CD4-positive, alpha-beta T cell (primary cell): ENCODE measurements at regions not wholly inside any gene's neighbourhood (a gene's known extent, or its start where the extent isn't known, plus 50 kb on each side); places are given as distances from the start of the nearest gene placed in this dataset.

Source experiments
- ATAC-seq: fragments of 200-7000 bp; cut with Tn5 transposase; one replicate; pipeline ENCODE4 v1.10.0; 2022; ENCODE audit warnings: mild to moderate bottlenecking; ENCODE audit not compliant: poor library complexity
- CTCF ChIA-PET: fragments of 350-600 bp; sonication (Branson Sonifier 250); formaldehyde crosslinking; loops from one replicate; lab custom pipeline; 2021; ENCODE audit warnings: antibody characterized with exemption, inconsistent platforms; lab: Charles Lee
- POLR2A ChIA-PET: fragments of 350-600 bp; sonication (Branson Sonifier 250); formaldehyde crosslinking; loops from one replicate; lab custom pipeline; 2021; ENCODE audit warnings: antibody characterized with exemption, inconsistent platforms; lab: Charles Lee
- DNase-seq, 14 experiments: peaks; one replicate each; pipeline ENCODE4 v3.0.0-alpha.2; 2013 to 2020; ENCODE audit warnings: mixed read lengths in 2 of 14
- H3K27ac ChIP-seq, 2 donors: one replicate each; pipeline versions ENCODE4 v1.5.1 to v1.7.0; 2013; ENCODE audit warnings: low read length in 2 of 2, low read depth in 1 of 2, mild to moderate bottlenecking in 1 of 2
- H3K27me3 ChIP-seq, 2 experiments: 1 replicate in 1 of 2; 2 replicates in 1 of 2; pipeline versions ENCODE4 v1.6.1 to v1.7.0; 2013; ENCODE audit warnings: low read length in 2 of 2, control low read depth in 1 of 2, mild to moderate bottlenecking in 1 of 2, moderate library complexity in 1 of 2; ENCODE audit not compliant: insufficient read depth in 2 of 2, control insufficient read depth in 1 of 2
- H3K36me3 ChIP-seq: one replicate; pipeline ENCODE4 v1.6.1; 2013; ENCODE audit warnings: low read length, control low read depth; ENCODE audit not compliant: insufficient read depth
- H3K4me1 ChIP-seq: one replicate; pipeline ENCODE4 v1.6.1; 2013; ENCODE audit warnings: low read length, control low read depth; ENCODE audit not compliant: insufficient read depth
- H3K4me3 ChIP-seq: one replicate; pipeline ENCODE4 v1.5.1; 2013; ENCODE audit warnings: mild to moderate bottlenecking, low read length, moderate library complexity
- H3K9me3 ChIP-seq, 2 experiments: 1 replicate in 1 of 2; 2 replicates in 1 of 2; pipeline versions ENCODE4 v1.6.1 to v1.7.0; 2013; ENCODE audit warnings: low read length in 2 of 2, mild to moderate bottlenecking in 2 of 2, control low read depth in 1 of 2, moderate library complexity in 1 of 2; ENCODE audit not compliant: control insufficient read depth in 1 of 2, insufficient read depth in 1 of 2
- H3K27ac Mint-ChIP-seq: one replicate; pipeline ENCODE4 v1.8.0; 2020; ENCODE audit warnings: mixed read lengths
- H3K27me3 Mint-ChIP-seq: one replicate; pipeline ENCODE4 v1.8.0; 2021; ENCODE audit warnings: mixed read lengths
- H3K36me3 Mint-ChIP-seq: one replicate; pipeline ENCODE4 v1.8.0; 2021; ENCODE audit warnings: low read depth, mixed read lengths
- H3K4me1 Mint-ChIP-seq: one replicate; pipeline ENCODE4 v1.8.0; 2021; ENCODE audit warnings: low read depth, mixed read lengths
- H3K4me3 Mint-ChIP-seq: one replicate; pipeline ENCODE4 v1.8.0; 2020; ENCODE audit warnings: mild to moderate bottlenecking, mixed read lengths
- H3K9me3 Mint-ChIP-seq: one replicate; pipeline ENCODE4 v1.8.0; 2020; ENCODE audit warnings: mixed read lengths
- intact Hi-C, 2 experiments: fragments of 100-400 bp; cut with DNase I in 1 of 2; cut with micrococcal nuclease in 1 of 2; formaldehyde crosslinking; loops; one replicate each; pipeline versions ENCODE4 v1.15.1 to v1.9.0; 2023 to 2025; cut with DNase I, micrococcal nuclease
- TF ChIP-seq, protein P1 (sequence below): fragments of 200-600 bp; IDR thresholded peaks from one replicate; pipeline ENCODE4 v1.8.0; 2022; ENCODE audit warnings: antibody characterized with exemption, mild to moderate bottlenecking

DNA sequence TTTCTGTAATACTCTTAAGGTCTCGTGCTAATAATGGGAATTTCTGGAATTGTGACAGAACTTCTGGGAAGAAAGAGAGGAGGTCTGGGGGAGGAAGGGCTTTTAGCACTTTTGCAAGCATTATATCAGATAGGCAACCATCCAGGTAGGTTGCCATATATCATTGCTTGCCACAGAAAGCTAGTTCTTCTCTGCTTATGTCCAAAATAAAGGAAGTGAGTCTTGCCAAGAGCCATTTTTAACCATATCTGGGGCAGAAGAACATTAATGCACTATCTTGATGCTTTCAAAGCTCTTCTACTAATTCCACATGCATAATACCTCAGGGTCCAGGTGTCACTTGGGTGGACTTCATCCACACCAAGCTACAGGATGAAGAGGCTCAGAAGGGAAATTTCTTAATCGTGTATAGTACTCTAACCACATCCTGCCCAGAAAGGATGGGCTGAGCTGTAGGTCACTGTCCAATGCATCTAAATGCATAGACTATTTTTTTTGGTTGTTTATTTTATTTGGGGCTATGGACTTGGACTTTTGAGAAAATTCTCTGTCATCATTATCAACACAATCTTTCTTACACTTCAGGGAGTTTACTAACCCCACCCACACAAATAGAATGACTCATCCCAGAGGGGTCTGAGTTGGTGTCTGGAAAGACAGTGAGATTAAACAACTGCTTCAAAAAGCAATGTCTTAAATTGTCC lies 68.9 kb upstream of the ADO start:
- Histone ChIP-seq H3K27ac (no peak overlapping the region), H3K9me3 (no peaks in the 10 kb centered on the region), H3K36me3 (no peaks in the 10 kb centered on the region), H3K4me1 (peaks cover 43% of the 10 kb centered on the region), H3K4me3 (no peak overlapping the region), H3K27me3 (no peaks in the 10 kb centered on the region)
- H3K9me3 Mint-ChIP-seq: no peaks in the 10 kb centered on the region
- H3K27me3 Mint-ChIP-seq: no peaks in the 10 kb centered on the region
- intact Hi-C loops: no loop called here
- TF ChIP-seq, protein P1, sequence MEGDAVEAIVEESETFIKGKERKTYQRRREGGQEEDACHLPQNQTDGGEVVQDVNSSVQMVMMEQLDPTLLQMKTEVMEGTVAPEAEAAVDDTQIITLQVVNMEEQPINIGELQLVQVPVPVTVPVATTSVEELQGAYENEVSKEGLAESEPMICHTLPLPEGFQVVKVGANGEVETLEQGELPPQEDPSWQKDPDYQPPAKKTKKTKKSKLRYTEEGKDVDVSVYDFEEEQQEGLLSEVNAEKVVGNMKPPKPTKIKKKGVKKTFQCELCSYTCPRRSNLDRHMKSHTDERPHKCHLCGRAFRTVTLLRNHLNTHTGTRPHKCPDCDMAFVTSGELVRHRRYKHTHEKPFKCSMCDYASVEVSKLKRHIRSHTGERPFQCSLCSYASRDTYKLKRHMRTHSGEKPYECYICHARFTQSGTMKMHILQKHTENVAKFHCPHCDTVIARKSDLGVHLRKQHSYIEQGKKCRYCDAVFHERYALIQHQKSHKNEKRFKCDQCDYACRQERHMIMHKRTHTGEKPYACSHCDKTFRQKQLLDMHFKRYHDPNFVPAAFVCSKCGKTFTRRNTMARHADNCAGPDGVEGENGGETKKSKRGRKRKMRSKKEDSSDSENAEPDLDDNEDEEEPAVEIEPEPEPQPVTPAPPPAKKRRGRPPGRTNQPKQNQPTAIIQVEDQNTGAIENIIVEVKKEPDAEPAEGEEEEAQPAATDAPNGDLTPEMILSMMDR: no peak
- no peak overlapping the region for H3K4me3 Mint-ChIP-seq
- DNase-seq (peak in 4 of 14 experiments; percentile 18 to 53 (median 26)), ATAC-seq (no peak)
- no peak overlapping the region for H3K27ac Mint-ChIP-seq
- peaks cover 6% of the 10 kb centered on the region for H3K4me1 Mint-ChIP-seq
- POLR2A ChIA-PET: interaction anchor here (0.7 to 1.6 kb wide), 3 partner anchors 44 to 98 kb away, joined by 3 to 4 read pairs (median 3); no protein-coding TSS in a partner anchor
- CTCF ChIA-PET: interaction anchor here (1.0 to 3.4 kb wide), 5 partner anchors 9 to 125 kb away, joined by 3 to 18 read pairs (median 3); no protein-coding TSS in a partner anchor
- H3K36me3 Mint-ChIP-seq: no peaks in the 10 kb centered on the region

DNA sequence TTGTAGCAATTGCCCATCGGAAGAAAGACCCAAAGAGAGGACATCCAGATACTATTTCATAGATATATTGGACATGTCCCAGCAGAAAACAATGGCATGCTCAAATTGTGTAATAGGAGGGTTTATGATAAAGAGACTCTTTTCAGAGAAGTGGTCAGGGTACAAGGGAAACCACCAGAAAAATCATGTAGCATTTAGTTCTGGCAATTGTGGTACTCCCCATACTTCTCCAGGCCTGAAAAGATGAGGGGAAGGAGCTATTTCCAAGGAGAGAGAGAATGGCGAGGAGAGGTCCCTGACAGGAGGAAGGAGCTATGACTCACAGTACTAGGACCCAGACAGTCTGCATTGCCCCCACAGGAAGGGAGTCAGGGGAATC lies 68.4 kb upstream of the ADO start:
- ATAC-seq: no peak
- intact Hi-C loops: no loop called here
- TF ChIP-seq, protein P1: no peak
- H3K36me3 ChIP-seq: no peaks in the 10 kb centered on the region
- CTCF ChIA-PET: no interaction called here
- Mint-ChIP-seq H3K4me3 (no peak overlapping the region), H3K27ac (no peak overlapping the region), H3K36me3 (no peaks in the 10 kb centered on the region), H3K27me3 (no peaks in the 10 kb centered on the region), H3K4me1 (peaks cover 6% of the 10 kb centered on the region), H3K9me3 (no peaks in the 10 kb centered on the region)
- no peak overlapping the region for H3K27ac ChIP-seq
- H3K4me1 ChIP-seq: peaks cover 43% of the 10 kb centered on the region
- no peaks in the 10 kb centered on the region for H3K9me3 ChIP-seq
- peak in 1 of 14 experiments; percentile 11 for DNase-seq
- no peaks in the 10 kb centered on the region for H3K27me3 ChIP-seq
- H3K4me3 ChIP-seq: no peak overlapping the region
- POLR2A ChIA-PET: interaction anchor here (0.7 to 1.1 kb wide), 2 partner anchors 43 to 81 kb away, joined by 3 to 4 read pairs; no protein-coding TSS in a partner anchor

DNA sequence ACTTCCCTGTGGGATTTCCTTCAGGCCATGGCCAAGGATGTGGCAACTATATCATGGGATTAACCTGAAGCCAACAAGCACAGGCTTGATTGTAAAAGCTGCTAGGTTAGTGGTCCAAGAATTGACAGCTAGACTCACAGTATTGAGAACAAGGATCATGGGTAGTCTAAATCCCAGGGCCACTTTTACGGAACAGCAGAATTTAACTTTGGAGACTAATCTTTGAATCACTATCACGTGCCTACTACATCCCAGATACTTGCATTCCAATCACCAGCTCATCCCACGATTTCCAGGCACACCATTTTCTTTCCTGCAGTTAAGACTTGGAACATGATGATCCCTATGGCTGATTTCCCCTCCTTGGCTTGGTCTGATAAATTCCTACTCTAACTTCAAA lies 65.6 kb upstream of the ADO start:
- Mint-ChIP-seq H3K36me3 (no peaks in the 10 kb centered on the region), H3K4me1 (no peaks in the 10 kb centered on the region), H3K9me3 (no peaks in the 10 kb centered on the region), H3K27me3 (no peaks in the 10 kb centered on the region), H3K27ac (no peak overlapping the region), H3K4me3 (no peak overlapping the region)
- TF ChIP-seq, protein P1: no peak
- H3K4me3 ChIP-seq: no peak overlapping the region
- H3K9me3 ChIP-seq: no peaks in the 10 kb centered on the region
- H3K36me3 ChIP-seq: no peaks in the 10 kb centered on the region
- ChIA-PET CTCF (no interaction called here), POLR2A (no interaction called here)
- DNase-seq (no peak), ATAC-seq (no peak)
- H3K4me1 ChIP-seq: peaks cover 26% of the 10 kb centered on the region
- no peak overlapping the region for H3K27ac ChIP-seq
- no peaks in the 10 kb centered on the region for H3K27me3 ChIP-seq
- intact Hi-C loops: no loop called here
